Iris pigment epithelial cell (primary cell): ENCODE measurements at regions not wholly inside any gene's neighbourhood (a gene's known extent, or its start where the extent isn't known, plus 50 kb on each side); places are given as distances from the start of the nearest gene placed in this dataset.
"Not testable (repeated sequence)": the region's sequence is repeated elsewhere in the genome, so short reads cannot be mapped to it uniquely, and the experiment has no call there.

Source experiments
- DNase-seq: peaks from one replicate; pipeline ENCODE4 v3.0.0-alpha.2; 2011; ENCODE audit warnings: low read depth

DNA sequence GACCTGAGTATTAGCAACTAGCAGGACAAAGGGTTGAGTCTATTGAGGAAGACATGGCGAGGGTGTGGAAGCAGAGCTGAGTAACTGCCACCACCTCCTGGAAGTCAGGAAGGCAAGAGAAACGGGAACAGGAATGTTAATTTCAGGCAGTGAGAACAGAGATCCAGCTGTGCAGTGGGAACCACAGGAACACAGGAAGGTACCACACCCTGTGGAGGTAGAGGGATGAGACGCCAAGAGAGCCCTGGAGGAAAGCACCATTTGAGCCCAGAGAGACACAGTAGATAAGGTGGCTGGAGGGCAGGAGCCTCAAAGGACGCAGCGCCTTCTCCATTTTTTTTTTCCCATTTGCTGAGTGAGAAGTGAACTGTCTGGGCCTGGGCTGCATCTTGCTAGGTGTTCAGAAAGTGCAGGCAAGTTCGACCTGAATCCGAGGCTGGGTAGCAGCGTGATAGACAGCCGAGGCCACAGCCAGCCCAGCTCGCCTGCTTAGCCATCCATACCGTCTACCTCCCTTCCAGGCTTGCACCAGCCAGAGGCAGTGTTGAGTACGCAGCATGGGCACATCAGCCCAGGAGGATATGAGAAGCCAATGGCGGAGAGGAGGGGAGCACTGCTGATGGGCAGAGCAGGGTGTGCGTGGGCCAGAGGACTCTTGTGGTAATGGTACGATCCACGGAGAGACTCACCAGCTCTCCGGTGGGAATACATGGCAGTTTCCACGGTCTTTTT lies 306.7 kb downstream of the ANAPC1 start:
- DNase-seq = not testable (repeated sequence)

DNA sequence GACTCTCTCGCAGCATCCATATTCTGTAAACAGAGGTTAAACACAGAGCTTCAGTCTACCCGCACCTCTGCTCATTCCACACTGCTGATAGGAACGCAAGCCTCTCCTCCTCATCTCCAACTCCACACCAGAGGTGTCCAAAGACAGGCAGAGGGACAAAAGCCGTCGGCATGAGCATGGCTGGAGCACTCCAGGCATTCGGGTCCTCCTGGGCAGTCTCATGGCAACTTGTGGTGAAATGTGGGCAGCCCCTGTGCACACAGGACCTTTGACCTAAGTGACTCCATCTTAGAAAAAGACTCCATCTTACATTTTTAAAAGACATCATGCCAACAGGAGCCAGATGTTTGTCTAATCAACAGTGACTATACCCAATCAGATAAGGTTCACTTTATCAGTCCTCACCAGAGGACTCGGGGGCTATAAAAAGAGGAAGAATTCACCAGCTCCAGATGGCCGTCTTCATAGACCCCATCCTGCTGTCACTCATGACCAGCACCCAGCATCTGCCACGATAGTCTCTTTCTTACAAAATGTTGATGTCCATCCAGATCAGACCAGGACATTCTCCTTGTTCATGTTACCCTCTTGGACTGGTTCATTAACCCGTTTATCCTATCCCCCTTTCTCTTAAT lies 304.4 kb downstream of the ANAPC1 start:
- not testable (repeated sequence) for DNase-seq

DNA sequence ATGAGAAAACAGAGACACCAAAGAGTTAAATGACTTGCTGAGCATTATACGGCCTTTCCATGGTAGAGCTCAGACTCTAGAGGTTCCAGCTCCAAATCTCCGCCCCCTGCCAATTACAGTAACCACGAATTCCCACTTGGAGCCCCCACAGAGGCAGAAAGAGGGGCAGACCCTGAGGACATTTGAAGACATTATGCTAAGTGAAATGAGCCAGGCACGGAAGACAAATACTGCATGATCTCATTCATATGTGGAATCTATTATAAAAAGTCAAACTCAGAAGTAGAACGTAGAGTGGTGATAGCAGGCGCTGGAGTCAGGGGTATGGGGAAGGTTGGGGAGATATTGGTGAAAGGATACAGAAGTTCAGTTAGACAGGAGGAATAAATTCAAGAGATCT lies 303.4 kb downstream of the ANAPC1 start:
- not testable (repeated sequence) for DNase-seq

DNA sequence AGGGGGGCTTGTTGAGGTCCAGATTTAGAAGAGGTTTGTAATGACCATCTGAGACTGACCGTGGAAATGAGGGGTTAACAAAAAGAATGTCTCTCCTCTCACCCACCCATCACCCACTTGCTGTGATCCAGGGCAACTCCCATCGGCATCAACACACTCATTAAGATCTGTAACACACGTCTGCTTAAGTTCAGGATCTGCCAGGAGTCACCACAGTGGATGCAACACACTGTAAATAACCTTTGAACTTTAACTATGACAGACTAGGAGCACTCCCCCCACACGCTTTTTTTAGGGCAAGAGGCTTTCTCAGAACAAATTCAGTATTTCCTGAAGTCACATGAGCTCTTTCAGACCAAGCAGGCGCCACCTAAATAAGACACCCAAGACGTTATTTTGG lies 301.9 kb downstream of the ANAPC1 start:
- not testable (repeated sequence) for DNase-seq

DNA sequence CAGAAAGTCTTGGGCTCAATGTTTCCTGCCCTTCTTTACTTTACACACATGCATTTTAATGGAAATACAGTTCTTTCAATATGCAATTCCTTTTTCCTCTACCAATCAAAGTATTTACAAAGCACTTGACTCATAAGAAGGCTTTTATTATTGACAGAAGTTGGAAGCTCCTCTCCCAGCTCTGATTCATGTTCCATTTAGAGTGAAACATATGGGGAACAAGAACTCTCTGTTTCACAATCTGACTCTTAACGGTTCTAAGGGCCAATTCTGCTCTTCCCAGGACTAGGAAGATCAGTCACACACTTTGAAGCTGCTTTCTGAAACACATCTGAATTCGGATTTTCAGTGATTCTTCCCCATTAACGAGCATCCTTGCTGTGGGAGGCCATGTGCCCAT lies 300.5 kb downstream of the ANAPC1 start:
- not testable (repeated sequence) for DNase-seq

DNA sequence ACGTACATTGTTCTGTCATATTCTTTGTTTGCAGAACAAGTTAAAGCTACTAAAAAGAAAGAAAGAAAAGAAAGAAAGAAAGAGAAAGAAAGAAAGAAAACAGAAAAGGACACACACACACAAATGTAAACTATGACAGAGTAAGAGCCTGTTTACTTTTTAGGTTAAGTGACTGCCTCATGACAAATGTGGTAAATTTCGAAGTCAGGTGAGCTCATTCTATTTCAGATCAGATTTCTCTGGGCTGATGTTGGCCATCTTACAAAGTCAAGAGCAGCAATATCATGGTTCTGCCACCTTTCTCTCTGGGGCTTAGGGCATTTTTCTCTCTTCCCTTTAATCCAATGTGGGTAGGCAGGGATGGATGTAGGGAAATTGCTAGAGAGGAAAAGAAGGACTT lies 299.5 kb downstream of the ANAPC1 start:
- not testable (repeated sequence) for DNase-seq

DNA sequence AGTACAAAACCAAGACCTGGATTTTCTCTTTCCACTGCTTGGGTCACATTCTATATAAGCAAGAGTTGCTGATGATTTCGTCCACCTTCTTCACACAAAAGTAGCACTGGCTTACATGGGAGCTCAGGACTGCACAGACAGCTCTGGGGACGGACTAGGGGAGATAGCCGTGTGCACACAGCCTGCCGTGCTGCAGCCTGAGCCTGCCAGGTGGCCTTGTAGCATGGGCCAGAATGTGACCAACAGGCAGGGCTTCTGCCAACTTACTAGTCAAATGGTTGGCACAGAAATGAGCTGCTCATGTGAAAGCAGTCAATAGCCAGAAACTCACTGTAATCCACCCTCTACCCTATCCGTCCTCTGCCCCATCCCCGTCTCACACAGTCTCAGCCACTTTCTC lies 299.0 kb downstream of the ANAPC1 start:
- DNase-seq = not testable (repeated sequence)

DNA sequence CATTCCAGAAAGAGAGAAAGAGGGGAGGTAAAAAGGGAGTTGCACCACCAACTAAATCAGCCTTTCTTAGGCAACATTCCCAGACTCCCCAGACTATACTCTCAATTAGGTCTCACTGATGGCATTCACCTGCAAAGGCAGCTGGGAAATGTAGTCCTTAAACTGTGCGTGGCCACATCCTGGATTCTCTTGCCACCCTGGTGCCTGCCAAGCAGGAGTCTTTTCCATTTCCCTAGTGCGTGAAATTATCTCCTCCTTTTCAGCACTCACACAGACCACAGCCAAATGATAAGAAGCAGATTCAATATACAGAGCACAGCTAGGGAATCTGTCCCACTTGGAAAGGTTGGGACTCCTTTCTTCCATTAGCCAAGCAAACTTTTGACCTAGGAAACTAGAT lies 298.0 kb downstream of the ANAPC1 start:
- DNase-seq = not testable (repeated sequence)

DNA sequence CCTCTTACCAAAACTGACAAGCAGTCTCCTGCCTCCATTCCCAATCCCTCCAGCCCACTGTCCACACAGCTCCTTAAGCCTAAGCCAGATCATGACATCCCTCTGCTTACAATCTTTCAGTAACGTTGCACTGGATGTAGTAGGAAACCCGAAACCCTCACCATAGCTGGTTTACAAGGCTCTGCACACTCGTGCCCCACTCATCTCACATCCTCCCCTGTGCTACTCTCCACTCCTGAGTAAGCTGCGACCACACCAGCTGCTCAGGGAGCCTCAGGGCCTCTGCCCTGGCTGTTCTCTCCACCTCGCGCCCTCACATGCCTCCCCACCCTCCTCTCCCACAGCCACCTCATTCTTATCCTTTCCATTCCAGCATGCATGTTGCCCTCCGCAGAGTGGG lies 288.9 kb downstream of the ANAPC1 start:
- DNase-seq = not testable (repeated sequence)

DNA sequence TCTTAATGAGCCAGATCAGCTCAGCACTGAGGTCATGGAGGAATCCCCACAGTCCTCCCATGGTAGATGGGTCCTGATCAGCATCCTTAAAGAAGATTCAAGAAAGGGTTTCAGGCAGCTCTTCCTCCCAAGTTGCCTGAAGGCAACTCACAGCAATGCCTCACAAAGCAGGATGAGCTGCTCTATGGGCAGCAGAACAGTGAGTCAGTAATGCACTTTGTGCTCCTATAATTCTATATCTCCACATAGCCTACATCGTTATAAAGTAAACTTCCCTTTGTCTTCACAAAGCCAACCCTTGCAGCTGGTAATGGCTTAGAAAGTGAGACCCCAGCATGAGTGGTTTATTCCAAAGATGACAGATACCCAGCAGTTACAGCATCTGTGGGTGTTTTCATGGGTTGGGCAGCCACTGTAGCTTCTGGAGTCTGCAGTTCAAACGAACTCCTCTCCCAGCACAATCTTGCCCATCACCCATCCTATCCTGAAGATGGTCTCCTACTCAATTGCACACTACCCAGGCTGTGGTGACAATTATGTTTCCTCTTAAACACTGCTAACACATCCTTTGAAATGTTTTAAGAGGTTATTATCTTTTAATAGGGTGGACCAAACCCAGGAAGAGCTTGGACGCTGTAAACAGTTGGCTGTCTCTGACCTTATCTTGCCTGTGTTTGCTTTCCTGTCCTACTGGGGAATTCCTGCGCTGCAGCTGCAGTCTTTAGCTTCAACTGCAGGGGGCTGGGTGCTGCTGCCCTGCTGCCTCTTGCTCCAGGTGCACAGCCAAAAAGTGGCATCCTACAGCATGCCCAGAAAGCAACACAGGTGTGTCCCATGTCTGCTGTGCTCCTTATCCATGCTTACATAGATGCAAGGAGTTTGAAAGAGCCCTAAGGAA lies 286.9 kb downstream of the ANAPC1 start:
- not testable (repeated sequence) for DNase-seq

DNA sequence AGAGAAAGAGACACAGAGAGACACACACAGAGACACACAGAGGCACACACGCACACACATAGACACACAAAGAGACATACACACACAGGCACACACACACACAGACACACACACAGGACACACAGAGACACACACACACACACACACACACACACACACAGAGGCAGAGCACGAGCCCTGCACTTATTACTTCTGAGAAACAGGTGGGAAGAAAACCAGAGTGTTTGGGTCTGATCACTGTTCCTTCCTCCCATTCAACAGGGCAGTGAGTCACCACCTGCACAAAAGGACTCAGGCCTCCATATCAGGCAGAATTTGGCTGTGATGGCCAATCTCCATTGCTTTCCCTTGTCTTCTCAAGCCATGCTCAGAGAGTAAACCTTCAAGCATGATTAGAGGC lies 285.0 kb downstream of the ANAPC1 start:
- DNase-seq = not testable (repeated sequence)

DNA sequence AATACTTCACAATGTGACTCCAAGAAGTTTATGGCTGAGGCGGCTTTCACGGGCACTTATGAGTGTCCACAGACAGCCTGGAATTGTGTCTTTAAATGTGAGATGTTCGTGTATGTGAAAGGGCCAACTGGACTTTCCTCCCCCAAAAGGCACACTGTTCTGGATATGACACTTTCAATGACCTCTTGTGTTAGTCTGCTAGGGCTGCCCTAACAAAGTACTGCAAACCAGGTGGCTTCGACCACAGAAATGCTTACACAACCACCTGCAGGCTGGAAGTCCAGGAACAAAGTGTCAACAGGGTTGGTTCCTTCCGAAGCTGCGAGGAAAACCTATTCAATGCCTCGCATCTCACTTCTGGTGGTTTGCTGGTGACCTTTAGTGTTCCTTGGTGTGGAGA lies 281.7 kb downstream of the ANAPC1 start:
- DNase-seq = not testable (repeated sequence)

DNA sequence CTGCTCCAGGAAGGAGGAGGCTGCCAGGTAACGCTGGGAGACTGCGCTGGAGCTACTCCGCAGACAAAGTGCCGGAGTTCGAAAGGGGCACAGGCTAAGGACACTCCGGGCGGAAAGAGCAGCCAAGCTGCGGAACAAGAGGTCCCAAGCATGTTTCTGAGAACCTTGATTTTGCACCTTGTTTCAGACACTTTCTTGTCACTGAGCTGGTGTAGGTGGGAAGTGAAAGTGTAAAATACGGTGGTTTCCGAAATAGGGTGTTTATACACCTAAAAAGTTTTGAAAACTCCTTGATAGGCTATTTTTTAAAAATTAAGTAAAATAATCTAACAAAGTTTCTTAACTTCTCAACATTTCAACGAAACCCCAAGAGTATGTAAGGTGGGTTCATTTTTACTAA lies 278.2 kb downstream of the ANAPC1 start:
- not testable (repeated sequence) for DNase-seq

DNA sequence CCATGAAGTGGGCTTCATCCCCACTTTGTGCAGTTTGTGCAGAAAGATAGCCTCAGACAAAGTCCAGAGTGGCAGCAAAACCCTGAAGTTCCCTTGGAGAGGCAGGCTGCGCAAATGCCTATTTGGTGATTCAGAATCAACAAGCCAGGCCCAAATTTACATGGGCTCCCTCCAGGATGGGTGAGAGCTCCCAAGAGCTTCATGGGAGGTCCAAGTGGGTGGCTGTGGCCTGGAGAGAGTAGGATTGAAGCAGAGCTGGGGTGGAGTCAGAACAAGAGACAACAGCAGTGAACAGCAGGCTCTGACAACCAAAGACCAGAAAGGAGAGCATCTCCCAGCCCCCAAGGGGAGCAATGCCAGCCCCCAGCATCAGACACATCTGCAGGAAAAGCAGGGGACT lies 277.4 kb downstream of the ANAPC1 start:
- not testable (repeated sequence) for DNase-seq

DNA sequence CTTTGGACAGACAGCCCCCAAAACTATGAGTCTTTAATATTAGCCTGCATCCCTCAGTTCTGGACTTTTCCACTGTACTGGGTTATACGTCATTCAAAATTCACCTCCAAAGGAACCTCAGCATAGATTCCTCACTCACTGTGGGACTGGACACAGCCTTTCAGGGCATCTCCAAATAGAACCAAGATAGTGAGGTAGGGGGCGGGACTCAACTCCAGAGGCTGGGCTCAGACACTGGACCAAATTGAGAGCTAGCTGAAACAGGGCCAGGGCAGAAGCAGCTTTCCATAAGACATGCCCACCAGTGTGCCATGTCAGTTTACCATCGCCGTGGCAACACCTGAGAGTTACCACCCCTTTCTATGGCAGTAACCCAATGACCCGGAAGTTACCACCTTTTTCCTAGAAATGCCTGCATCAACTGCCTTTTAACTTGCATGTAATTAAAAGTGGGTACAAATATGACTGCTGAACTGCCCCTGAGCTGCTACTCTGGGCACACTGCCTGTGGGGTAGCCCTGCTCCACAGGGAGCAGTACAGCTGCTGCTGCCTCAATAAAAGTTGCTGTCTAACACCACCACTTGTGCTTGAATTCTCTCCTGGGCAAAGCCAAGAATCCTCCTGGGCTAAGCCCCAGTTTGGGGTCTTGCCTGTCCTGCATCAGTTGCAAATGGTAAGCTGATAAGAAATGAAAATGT lies 274.7 kb downstream of the ANAPC1 start:
- DNase-seq = not testable (repeated sequence)

DNA sequence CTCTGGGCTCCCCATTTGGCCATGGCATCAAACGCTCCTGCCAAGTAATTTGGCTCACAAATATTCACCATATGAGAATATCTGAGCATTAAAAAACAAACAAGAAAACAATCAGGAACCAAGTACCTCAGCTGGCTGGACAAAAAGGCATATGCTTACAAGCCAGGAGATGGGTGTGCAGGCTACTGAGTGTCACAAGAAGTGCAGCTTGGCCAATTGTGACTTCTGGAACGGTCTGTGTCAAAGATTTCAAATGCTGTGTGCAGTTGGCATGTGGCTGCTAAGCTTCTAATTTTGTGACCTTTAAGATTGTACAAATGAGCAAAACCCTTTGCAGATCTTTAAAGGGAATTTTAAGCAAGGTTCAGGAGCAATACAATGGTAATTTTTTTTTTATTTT lies 274.0 kb downstream of the ANAPC1 start:
- DNase-seq = not testable (repeated sequence)

DNA sequence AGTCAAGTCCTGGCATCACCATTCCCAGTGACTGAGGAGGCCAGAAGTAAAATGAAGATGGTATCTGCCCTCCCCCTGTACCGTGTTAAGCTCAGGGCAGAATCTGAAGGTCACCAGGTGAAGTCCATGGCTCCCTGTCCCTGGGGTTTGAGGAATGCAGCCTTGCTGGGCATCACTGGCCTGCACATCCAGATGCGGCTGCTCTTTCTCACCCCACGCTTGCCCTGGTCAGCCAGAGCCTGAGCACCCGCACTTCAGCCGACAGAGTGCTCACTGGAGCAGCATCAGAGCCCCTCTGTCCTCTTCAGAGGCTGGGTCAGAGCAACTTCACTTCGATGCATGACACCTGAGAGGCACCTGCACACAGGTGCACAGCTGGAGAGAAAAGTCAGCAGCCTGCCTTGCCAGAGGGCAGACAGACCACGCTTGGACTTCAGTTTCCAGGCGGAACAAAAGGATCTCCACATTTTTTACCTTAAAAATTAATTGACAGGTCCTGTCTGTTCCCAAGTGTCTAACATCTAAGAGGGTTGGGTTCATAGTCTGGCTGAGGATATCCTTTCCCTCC lies 267.3 kb downstream of the ANAPC1 start:
- no peak for DNase-seq

DNA sequence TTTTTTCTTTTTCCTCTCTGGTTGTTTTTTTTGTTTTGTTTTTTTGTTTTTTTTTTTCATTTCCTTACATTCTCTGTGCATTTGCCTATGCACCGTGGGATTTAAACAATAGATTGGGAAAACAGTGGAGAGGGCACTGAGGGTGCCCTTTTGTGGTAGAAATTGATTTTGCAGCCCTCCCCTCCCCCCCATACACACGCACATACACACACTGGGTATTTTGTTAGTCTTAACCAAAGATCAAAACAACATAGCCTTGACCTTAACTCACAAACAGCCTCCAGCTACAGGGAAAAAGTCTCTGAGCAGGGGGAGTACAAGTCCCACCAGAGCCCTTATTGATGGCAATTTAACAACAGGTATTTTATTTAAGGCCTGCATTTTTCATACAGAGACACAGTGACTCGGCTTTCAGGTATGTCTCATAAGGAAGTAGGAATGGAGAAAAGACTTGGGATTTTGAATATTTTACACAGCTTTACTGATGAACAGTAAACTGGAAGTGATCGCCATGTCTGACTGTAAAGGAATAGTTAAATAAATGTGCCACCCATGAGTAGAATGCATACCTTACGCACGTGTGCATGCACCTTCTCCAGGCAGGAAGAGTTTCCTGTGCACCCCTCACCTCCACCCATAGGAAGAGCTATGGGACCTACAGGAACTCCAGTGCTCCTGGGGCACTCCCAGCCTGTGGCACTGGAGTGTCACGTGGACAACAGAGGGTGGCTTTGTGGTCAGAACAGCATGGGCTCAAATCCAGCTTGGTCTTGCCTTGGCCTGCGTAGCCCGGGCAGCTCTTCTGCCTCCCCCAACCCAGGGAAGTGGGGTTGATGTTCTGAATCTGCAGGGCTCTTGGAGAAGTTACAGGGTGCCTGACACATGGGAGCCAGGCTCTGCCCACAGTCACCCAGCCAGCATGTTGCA lies 266.4 kb downstream of the ANAPC1 start:
- peak; percentile 53 for DNase-seq

DNA sequence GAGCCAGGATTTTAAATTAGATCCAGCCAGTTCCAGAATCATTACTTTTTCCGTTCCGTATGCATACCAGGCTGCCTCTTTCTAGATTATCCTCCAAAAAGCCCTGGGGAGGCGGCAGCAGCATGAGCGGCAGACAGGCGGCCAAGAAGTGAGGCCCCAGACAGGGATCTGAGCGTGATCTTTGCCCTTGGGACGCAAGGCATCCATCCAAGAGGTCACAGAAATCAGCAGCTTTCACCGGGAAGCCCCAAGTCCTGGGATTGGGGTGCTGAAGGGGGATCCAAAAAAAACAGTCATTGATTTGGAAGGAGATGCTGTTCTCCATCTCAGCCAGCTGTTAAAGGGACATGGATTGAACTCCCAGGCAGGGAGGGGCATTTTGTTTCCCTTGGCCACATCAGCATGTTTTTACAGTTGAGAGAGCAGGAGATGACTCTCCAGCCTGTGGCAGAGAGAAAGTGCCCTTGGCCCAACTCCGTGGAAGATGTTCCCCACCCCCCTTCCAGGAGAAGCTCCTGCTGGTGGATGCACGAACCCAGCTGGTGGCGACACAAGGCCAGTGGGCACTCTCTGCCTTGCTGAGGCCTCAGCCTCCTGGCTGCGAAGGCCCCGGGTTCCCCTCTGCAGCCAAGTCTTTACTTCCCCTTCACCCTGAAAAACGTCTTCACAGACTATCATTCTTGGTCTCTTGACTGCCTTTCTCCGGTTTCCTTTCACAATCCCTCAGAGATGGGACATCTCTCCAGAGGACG lies 265.6 kb downstream of the ANAPC1 start:
- DNase-seq = no peak
